ENCODE measurements at regions not wholly inside any gene's neighbourhood (a gene's known extent, or its start where the extent isn't known, plus 50 kb on each side); places are given as distances from the start of the nearest gene placed in this dataset.

- DNase-seq, result no peak
Observed at GRCh38 chr11:81495699-81496292, 1237.9 kb downstream of the FAM181B start.

- DNase-seq, result no peak
Observed at GRCh38 chr11:81494431-81494830, 1239.2 kb downstream of the FAM181B start.

GRCh38 chr11:81492923-81493445 lies 1240.7 kb downstream of the FAM181B start:
- no peak for DNase-seq

GRCh38 chr11:81487109-81487508 lies 1246.6 kb downstream of the FAM181B start:
- DNase-seq, result no peak

- DNase-seq, result no peak
Observed at GRCh38 chr11:81484196-81484595, 1249.5 kb downstream of the FAM181B start.

- DNase-seq, result no peak
Observed at GRCh38 chr11:81477277-81477676, 1256.4 kb downstream of the FAM181B start.

- no peak for DNase-seq
Observed at GRCh38 chr11:81476345-81476744, 1257.3 kb downstream of the FAM181B start.

- no peak for DNase-seq
Observed at GRCh38 chr11:81472646-81473045, 1261.0 kb downstream of the FAM181B start.

GRCh38 chr11:81470446-81470845 lies 1263.2 kb downstream of the FAM181B start:
- no peak for DNase-seq

GRCh38 chr11:81459766-81460306 lies 1273.8 kb downstream of the FAM181B start:
- DNase-seq, result no peak

- no peak for DNase-seq
Observed at GRCh38 chr11:81449588-81450156, 1284.0 kb downstream of the FAM181B start.

GRCh38 chr11:81444297-81444696 lies 1289.4 kb downstream of the FAM181B start:
- no peak for DNase-seq

GRCh38 chr11:81432333-81432732 lies 1301.3 kb downstream of the FAM181B start:
- DNase-seq, result no peak

- no peak for DNase-seq
Observed at GRCh38 chr11:81424822-81425221, 1308.8 kb downstream of the FAM181B start.

- no peak for DNase-seq
Observed at GRCh38 chr11:81422402-81422801, 1311.3 kb downstream of the FAM181B start.

- no peak for DNase-seq
Observed at GRCh38 chr11:81421251-81421860, 1312.3 kb downstream of the FAM181B start.

GRCh38 chr11:81420668-81421250 lies 1312.9 kb downstream of the FAM181B start:
- no peak for DNase-seq

GRCh38 chr11:81397316-81397715 lies 1336.3 kb downstream of the FAM181B start:
- DNase-seq, result no peak

GRCh38 chr11:81394311-81394710 lies 1339.4 kb downstream of the FAM181B start:
- DNase-seq, result no peak

GRCh38 chr11:81388326-81388725 lies 1345.3 kb downstream of the FAM181B start:
- DNase-seq, result no peak

GRCh38 chr11:81380395-81380794 lies 1353.3 kb downstream of the FAM181B start:
- DNase-seq, result no peak

- DNase-seq, result no peak
Observed at GRCh38 chr11:81377418-81377817, 1356.2 kb downstream of the FAM181B start.

- no peak for DNase-seq
Observed at GRCh38 chr11:81373986-81374385, 1359.7 kb downstream of the FAM181B start.

GRCh38 chr11:81368192-81368591 lies 1365.5 kb downstream of the FAM181B start:
- DNase-seq, result no peak

All from NCI-H2171 treated with DMSO at 0.1 percent for 48 hours (cell line).